Astrocyte (in vitro differentiated cells and primary cell): ENCODE measurements at regions not wholly inside any gene's neighbourhood (a gene's known extent, or its start where the extent isn't known, plus 50 kb on each side); places are given as distances from the start of the nearest gene placed in this dataset.

Experiments used
- DNase-seq: peaks from one replicate; pipeline ENCODE4 v3.0.0-alpha.2; 2010; ENCODE audit warnings: low read depth
- FAIRE-seq: peaks from 2 replicates; lab custom pipeline; 2011; peaks lifted over from hg19 to GRCh38; lab: Jason Lieb, UNC
- H2AFZ ChIP-seq: 2 replicates; pipeline ENCODE4 v1.6.0; 2012; ENCODE audit warnings: low read depth, low read length, inconsistent platforms
- H3K27ac ChIP-seq: 2 replicates; pipeline ENCODE4 v1.5.1; 2011; ENCODE audit warnings: low read depth, low read length, inconsistent platforms
- H3K27me3 ChIP-seq: 2 replicates; pipeline ENCODE4 v1.6.0; 2011; ENCODE audit warnings: low read length, inconsistent platforms; ENCODE audit not compliant: insufficient read depth
- H3K36me3 ChIP-seq: 2 replicates; pipeline ENCODE4 v1.5.1; 2011; ENCODE audit warnings: low read length, inconsistent platforms; ENCODE audit not compliant: insufficient read depth
- H3K4me1 ChIP-seq: 2 replicates; pipeline ENCODE4 v1.5.1; 2011; ENCODE audit warnings: low read length, inconsistent platforms; ENCODE audit not compliant: insufficient read depth
- H3K4me2 ChIP-seq: 2 replicates; pipeline ENCODE4 v1.6.0; 2012; ENCODE audit warnings: low read length, inconsistent platforms
- H3K4me3 ChIP-seq: 2 replicates; pipeline ENCODE4 v1.5.1; 2011; ENCODE audit warnings: low read depth, mild to moderate bottlenecking, low read length, inconsistent platforms; ENCODE audit not compliant: insufficient read depth
- H3K79me2 ChIP-seq: 2 replicates; pipeline ENCODE4 v1.6.0; 2012; ENCODE audit warnings: mild to moderate bottlenecking, low read length, inconsistent platforms; ENCODE audit not compliant: insufficient read depth
- H3K9ac ChIP-seq: 2 replicates; pipeline ENCODE4 v1.6.0; 2012; ENCODE audit warnings: mild to moderate bottlenecking, low read length, inconsistent platforms
- H3K9me3 ChIP-seq: 2 replicates; pipeline ENCODE4 v1.5.1; 2012; ENCODE audit warnings: low read depth, mild to moderate bottlenecking, low read length, inconsistent platforms; ENCODE audit not compliant: insufficient read depth
- H4K20me1 ChIP-seq: 2 replicates; pipeline ENCODE4 v1.6.0; 2012; ENCODE audit warnings: low read length, inconsistent platforms; ENCODE audit not compliant: insufficient read depth
- H3K27ac Mint-ChIP-seq: one replicate; pipeline ENCODE4 v1.8.0; 2021; ENCODE audit warnings: mild to moderate bottlenecking, mixed read lengths; ENCODE audit not compliant: unreplicated experiment
- H3K27me3 Mint-ChIP-seq: one replicate; pipeline ENCODE4 v1.8.0; 2021; ENCODE audit warnings: low read depth, mixed read lengths; ENCODE audit not compliant: unreplicated experiment
- H3K36me3 Mint-ChIP-seq: one replicate; pipeline ENCODE4 v1.8.0; 2021; ENCODE audit warnings: low read depth, mixed read lengths; ENCODE audit not compliant: unreplicated experiment
- H3K4me1 Mint-ChIP-seq: one replicate; pipeline ENCODE4 v1.8.0; 2021; ENCODE audit warnings: low read depth, mixed read lengths; ENCODE audit not compliant: unreplicated experiment
- H3K4me3 Mint-ChIP-seq: one replicate; pipeline ENCODE4 v1.8.0; 2021; ENCODE audit warnings: mild to moderate bottlenecking, moderate library complexity, mixed read lengths; ENCODE audit not compliant: unreplicated experiment
- H3K9me3 Mint-ChIP-seq: one replicate; pipeline ENCODE4 v1.8.0; 2021; ENCODE audit warnings: mild to moderate bottlenecking, mixed read lengths; ENCODE audit not compliant: unreplicated experiment
- EZH2 ChIP-seq: IDR thresholded peaks from 2 replicates; pipeline ENCODE4 v1.6.1; 2012; ENCODE audit warnings: mild to moderate bottlenecking, low read length, inconsistent platforms; ENCODE audit not compliant: insufficient read depth
- TF ChIP-seq, protein P1 (sequence below): IDR thresholded peaks from 2 replicates; pipeline ENCODE4 v1.5.1; 2011; ENCODE audit warnings: low read depth, mild to moderate bottlenecking, inconsistent platforms, low read length, moderate library complexity; ENCODE audit not compliant: insufficient read depth

DNA sequence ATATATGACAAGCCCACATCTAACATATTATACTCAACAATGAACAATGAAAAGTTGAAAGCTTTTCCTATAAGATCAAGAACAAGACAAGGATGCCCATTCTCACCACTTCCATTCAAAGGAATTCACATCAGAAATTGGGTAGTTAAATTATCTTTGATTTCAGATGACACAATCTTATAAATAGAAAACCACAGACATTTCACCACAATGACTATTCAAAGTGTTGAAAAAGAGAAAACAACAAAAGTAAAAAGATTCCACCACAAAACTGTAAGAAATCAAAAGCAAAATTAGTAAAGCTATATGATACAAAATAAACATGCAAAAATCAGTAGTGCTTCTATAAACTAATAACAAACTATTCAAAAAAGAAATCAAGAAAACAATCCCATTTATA lies 279.7 kb upstream of the MYT1L start:
- H3K4me3 ChIP-seq: no peak overlapping the region
- no peak for FAIRE-seq
- H3K9ac ChIP-seq: no peak overlapping the region
- no peak overlapping the region for H3K4me2 ChIP-seq
- no peaks in the 10 kb centered on the region for H3K9me3 ChIP-seq
- TF ChIP-seq EZH2: no peak
- TF ChIP-seq, protein P1, sequence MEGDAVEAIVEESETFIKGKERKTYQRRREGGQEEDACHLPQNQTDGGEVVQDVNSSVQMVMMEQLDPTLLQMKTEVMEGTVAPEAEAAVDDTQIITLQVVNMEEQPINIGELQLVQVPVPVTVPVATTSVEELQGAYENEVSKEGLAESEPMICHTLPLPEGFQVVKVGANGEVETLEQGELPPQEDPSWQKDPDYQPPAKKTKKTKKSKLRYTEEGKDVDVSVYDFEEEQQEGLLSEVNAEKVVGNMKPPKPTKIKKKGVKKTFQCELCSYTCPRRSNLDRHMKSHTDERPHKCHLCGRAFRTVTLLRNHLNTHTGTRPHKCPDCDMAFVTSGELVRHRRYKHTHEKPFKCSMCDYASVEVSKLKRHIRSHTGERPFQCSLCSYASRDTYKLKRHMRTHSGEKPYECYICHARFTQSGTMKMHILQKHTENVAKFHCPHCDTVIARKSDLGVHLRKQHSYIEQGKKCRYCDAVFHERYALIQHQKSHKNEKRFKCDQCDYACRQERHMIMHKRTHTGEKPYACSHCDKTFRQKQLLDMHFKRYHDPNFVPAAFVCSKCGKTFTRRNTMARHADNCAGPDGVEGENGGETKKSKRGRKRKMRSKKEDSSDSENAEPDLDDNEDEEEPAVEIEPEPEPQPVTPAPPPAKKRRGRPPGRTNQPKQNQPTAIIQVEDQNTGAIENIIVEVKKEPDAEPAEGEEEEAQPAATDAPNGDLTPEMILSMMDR: no peak
- peaks cover 3% of the 10 kb centered on the region for H3K9me3 Mint-ChIP-seq
- H2AFZ ChIP-seq: no peak overlapping the region
- no peaks in the 10 kb centered on the region for H3K79me2 ChIP-seq
- H4K20me1 ChIP-seq: no peaks in the 10 kb centered on the region
- no peak overlapping the region for H3K27ac ChIP-seq
- H3K27ac Mint-ChIP-seq: no peak overlapping the region
- peaks cover 3% of the 10 kb centered on the region for H3K4me1 Mint-ChIP-seq
- no peaks in the 10 kb centered on the region for H3K27me3 ChIP-seq
- DNase-seq: no peak
- H3K4me3 Mint-ChIP-seq: no peak overlapping the region
- H3K4me1 ChIP-seq: no peaks in the 10 kb centered on the region
- peaks cover 7% of the 10 kb centered on the region for H3K27me3 Mint-ChIP-seq
- no peaks in the 10 kb centered on the region for H3K36me3 ChIP-seq
- no peaks in the 10 kb centered on the region for H3K36me3 Mint-ChIP-seq

- no peak for TF ChIP-seq EZH2
- TF ChIP-seq, protein P1: no peak
- H3K27me3 Mint-ChIP-seq: peaks cover 2% of the 10 kb centered on the region
- H3K4me2 ChIP-seq: no peak overlapping the region
- no peak overlapping the region for H3K27ac ChIP-seq
- H3K27ac Mint-ChIP-seq: no peak overlapping the region
- no peaks in the 10 kb centered on the region for H3K9me3 Mint-ChIP-seq
- H4K20me1 ChIP-seq: no peaks in the 10 kb centered on the region
- no peak overlapping the region for H3K4me3 ChIP-seq
- H3K4me1 Mint-ChIP-seq: peaks cover 4% of the 10 kb centered on the region
- no peaks in the 10 kb centered on the region for H3K27me3 ChIP-seq
- DNase-seq (no peak), FAIRE-seq (no peak)
- peak overlapping the region; percentile 55 for H3K4me3 Mint-ChIP-seq
- no peaks in the 10 kb centered on the region for H3K79me2 ChIP-seq
- no peaks in the 10 kb centered on the region for H3K36me3 Mint-ChIP-seq
- no peak overlapping the region for H3K9ac ChIP-seq
- H3K36me3 ChIP-seq: no peaks in the 10 kb centered on the region
- no peaks in the 10 kb centered on the region for H3K4me1 ChIP-seq
- no peaks in the 10 kb centered on the region for H3K9me3 ChIP-seq
- no peak overlapping the region for H2AFZ ChIP-seq
Measured at GRCh38 chr2:2600366-2600765, 269.3 kb upstream of the MYT1L start.

DNA sequence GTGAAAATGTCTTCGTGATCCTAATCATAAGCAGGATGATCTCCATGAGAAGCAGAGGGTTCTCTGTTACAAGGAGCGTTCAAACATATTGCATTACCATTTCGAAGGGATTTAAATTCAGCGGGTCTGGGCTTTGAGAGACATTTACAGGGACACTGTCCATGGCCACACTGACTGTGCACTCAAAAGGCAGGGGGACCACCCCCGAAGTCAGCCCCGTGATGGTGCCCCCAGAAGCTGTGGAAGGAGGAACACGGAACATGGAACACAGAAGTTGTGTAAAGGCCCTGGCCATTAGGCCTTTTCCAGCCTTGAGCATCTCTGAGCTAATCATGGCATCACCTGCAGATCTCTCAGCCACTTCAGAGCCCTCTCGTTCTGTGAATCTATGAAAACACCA lies 268.4 kb upstream of the MYT1L start:
- FAIRE-seq (no peak), DNase-seq (no peak)
- Histone ChIP-seq H4K20me1 (no peaks in the 10 kb centered on the region), H3K4me2 (no peak overlapping the region), H2AFZ (no peak overlapping the region), H3K79me2 (no peaks in the 10 kb centered on the region), H3K27ac (no peak overlapping the region), H3K36me3 (no peaks in the 10 kb centered on the region), H3K9me3 (no peaks in the 10 kb centered on the region), H3K27me3 (no peaks in the 10 kb centered on the region), H3K4me3 (no peak overlapping the region), H3K9ac (no peak overlapping the region), H3K4me1 (no peaks in the 10 kb centered on the region)
- H3K27me3 Mint-ChIP-seq: peaks cover 2% of the 10 kb centered on the region
- no peak overlapping the region for H3K27ac Mint-ChIP-seq
- H3K4me3 Mint-ChIP-seq: no peak overlapping the region
- H3K4me1 Mint-ChIP-seq: peaks cover 4% of the 10 kb centered on the region
- TF ChIP-seq, protein P1: no peak
- TF ChIP-seq EZH2: no peak
- H3K9me3 Mint-ChIP-seq: no peaks in the 10 kb centered on the region
- H3K36me3 Mint-ChIP-seq: no peaks in the 10 kb centered on the region
